Ramos (cell line): ENCODE measurements at regions not wholly inside any gene's neighbourhood (a gene's known extent, or its start where the extent isn't known, plus 50 kb on each side); places are given as distances from the start of the nearest gene placed in this dataset.

Experiments
- in situ Hi-C: fragments of 300-500 bp; cut with MboI; formaldehyde crosslinking; loops from one replicate; pipeline ENCODE4 v1.14.3; 2022; ENCODE audit warnings: low sequenced_read_pairs; ENCODE audit not compliant: unreplicated experiment

DNA sequence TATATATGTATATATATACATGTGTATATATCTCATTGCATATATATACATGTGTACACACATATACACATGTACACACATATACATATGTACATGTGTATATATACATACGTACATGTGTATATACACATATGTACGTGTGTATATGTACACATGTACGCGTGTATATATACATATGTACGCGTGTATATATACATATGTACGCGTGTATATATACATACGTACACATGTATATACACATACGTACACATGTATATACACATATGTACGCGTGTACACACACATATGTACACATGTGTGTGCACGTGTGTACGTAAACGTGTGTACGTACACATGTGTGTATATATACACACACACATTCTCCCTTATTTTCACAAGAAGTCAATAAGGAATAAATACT, 141.6 kb upstream of the TMCC3 start:
- in situ Hi-C loops, result no loop called here

DNA sequence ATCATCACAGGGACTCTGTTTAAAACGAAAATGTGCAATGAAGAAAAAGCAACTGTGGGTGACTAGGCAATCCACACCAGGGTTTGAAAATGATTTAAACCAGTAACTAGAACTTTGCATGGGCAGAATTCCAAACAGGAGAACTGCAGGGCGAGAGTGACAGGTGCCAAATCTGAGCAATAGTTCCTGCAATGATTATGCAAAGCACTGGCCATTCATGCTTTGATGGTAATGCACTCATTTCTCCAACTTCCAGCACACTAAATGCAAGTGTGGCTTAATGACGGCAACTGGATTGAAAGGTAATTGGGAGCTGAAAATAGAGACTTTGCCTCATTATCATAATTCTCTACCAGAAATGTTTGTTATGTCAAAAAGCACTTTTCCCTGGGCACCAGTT, 140.5 kb upstream of the TMCC3 start:
- in situ Hi-C loops, result no loop called here

DNA sequence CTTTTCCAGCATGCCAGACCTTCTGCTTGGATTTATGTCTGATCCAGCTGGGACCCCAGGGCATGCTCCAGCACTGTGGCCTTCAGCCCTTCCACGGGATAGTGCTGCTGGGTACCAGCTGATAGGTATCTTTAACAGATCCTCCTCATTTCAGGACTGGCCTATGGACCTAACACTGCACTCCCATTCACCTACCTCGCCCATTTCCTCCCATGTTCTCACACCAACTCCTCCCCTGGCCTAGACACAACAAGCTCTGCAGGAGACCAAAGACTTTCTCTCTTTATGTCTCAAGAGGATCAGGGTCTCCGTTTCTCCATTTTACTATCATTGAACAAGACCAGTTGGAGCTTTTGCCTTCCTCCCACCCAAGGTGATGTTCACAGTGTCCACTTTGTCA, 140.0 kb upstream of the TMCC3 start:
- in situ Hi-C loops, result no loop called here

DNA sequence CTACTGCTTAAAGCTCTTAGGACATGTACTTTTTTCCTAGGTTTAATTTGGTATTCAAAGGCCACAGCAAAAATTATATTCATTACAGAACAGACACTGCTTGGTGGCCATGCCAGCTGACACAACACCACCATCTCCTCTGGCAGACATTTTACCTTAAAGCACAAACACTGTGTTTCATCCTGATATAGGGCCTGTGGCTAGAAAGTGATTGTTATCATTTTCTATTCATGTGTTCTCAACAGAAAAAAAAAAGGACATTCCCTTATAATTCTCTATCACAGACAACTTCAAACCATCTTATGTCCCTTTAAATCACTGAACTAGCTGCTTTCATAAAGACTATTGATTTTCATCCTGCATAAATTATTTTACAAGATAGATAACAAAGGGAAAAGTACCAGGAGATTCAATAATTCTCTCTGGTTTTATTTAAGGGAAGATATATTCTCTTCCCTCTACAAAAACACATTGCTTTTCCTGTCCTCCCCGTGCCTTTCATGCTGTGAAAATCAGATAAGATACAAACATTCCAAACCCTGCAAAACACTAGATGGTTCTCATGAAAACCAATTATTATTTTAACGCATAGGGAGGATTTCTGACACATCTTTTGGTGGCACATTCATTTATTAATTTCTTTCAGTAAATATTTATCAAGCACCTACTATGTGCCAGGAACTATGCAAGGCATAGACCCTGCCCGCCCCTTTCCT, 139.3 kb upstream of the TMCC3 start:
- in situ Hi-C loops, result no loop called here

DNA sequence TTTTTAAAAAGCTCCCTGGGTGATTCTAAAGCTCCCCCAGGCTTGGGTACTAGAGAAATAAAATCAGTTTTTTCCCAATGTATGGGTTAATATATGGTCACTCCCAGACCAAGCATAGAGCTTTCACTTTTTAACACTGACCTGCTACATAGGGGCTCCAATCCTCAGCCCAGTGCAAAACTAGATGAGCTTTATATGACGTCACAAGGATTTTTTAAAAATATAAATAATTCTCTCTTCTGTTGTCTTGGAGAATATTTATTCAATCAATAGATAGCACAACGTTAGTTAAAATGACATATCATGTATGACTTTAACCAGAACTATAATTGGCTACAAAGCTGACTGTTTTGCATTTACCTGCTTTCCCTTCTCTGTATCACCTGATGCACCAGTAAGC, 137.9 kb upstream of the TMCC3 start:
- in situ Hi-C loops, result no loop called here

DNA sequence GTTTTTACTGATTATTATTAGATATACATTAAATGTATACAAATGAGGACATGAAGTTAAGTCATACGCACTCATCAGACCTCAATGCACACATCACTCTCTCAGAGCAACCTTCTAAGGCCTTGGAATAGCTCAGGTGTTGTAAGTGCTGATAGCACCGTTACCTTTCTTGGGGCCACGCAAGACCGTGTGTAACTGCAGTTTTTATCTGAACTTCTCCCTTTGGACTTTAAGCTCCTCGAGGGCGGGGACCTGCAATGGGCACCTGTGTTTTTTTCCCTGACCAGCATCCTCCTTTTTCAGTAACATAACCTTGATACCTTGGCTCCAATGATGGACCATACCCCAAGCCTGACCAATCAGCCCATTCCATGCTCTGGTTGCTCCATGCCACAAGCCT, 136.5 kb upstream of the TMCC3 start:
- in situ Hi-C loops, result no loop called here

DNA sequence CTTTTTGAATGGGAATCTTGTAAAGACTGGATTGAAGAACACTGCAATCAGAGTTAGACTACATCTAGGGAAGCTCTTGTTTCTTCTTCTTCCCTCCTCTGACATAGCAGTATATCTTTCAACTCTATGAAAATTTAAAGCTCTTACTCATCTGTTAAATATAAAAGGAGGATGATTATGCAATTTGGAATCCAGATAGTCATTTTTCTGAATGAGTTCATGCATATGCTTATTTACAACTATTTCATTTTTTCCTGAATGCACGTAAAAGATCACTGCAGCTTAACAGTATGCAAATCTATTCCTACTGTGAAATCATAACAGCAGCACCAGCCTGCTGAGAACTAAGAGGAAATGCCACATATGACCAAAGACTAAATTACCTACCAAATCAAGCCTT, 133.5 kb upstream of the TMCC3 start:
- in situ Hi-C loops, result no loop called here

DNA sequence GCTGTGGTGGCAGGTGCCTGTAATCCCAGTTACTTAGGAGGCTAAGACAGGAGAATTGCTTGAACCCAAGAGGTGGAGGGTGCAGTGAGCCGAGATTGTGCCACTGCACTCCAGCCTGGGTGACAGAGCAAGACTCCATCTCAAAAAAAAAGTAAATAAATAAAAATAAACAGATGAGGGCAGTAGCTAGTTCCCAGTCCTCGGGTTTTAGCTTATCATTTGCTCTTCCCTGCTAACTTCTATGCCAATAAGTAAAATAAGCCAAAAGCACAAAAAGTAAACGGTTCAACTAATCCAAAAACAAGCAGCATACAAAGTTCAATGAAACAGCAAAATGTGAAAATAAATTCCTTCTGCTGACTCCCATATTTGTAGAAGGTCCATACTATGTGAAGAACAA, 133.0 kb upstream of the TMCC3 start:
- in situ Hi-C loops, result no loop called here

DNA sequence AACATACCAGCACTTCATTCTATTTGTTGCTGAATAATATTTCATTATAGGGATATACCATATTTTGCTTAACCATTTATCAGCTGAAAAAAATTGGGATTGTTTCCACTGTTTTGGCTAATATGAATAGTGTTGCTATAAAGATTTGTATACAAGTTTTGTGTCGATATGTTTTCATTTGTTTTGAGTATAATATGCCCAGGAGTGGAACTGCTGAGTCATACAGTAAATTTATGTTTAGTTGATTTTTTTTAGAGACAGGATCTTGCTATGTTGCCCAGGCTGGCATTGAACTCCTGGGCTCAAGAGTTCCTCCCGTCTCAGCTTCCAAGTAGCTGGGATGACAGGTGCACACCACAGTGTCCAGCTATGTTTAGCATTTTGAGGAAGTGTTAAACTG, 131.5 kb upstream of the TMCC3 start:
- in situ Hi-C loops, result no loop called here

DNA sequence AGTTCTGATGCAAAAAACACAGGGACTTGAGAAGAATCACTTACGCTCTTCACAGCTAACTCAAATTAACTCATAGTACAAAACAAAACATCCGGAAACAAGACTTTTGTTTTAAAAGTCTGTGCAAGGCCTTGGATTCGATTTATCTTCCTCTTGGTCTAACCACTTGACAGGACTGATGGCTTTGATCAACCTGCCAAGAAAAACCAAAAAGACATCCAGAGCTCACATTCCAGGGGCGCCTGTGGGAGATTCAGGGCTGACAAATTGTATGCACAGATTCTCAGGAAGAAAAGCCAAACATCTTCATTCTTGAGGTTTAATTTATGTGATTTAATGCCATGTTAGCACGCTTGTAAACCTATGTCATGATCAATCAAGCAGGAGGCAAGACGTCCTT, 129.1 kb upstream of the TMCC3 start:
- in situ Hi-C loops, result no loop called here

DNA sequence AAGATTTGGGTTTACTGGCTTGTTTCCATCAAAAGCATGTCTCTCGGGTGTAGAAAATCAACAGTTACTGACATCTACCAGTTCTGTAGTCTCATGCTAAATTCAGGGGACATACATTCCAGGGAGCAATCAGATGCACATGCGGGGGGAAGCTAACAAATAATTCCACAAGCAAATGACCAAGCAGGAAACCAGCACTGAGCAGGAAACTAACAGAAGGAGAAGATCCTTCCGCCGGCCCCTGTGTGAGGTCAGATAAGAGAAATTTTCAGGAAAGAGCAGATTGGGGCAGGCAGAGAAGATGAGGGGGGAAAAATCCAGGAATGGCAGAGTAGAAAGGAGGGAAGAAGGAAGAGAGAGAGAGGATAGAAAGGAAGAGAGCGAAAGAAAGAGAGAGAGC, 127.6 kb upstream of the TMCC3 start:
- in situ Hi-C loops, result no loop called here

DNA sequence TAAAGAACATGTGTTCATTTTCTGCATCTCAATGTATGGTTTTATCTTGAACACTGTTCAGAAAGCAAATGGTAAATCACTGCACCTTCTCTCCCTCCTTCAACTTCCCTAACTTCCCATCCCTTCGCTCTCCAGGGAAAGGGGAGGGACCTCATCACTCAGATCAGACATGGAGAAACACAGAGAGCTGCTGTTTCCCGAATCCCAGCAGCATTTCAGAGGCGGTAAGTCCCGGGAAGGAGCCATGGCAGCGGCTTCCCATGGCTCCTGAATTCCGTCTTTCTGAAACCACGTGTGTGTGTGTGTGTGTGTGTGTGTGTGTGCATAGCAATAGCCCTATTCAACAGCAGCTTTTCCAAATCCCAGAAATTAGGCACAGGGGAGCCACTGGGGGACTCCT, 125.4 kb upstream of the TMCC3 start:
- in situ Hi-C loops, result no loop called here

DNA sequence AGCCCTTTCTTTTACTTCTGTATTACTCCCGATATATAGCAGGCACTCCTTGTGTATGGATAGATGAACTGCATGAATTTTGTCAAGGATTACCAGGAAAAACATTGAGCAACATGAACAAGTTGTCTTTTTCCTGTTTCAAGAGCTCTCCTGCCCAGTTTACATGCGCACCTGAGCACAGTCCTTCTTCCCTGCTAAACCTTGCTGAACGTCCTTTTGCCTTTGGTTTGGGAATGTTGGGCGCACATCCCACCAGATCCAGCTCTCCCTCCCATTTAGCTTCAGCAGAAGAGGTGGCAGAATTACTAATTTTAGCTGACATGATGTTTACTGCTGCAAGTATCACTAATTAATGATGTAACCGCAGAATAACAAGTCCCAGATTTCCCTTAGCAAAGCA, 121.4 kb upstream of the TMCC3 start:
- in situ Hi-C loops, result no loop called here

DNA sequence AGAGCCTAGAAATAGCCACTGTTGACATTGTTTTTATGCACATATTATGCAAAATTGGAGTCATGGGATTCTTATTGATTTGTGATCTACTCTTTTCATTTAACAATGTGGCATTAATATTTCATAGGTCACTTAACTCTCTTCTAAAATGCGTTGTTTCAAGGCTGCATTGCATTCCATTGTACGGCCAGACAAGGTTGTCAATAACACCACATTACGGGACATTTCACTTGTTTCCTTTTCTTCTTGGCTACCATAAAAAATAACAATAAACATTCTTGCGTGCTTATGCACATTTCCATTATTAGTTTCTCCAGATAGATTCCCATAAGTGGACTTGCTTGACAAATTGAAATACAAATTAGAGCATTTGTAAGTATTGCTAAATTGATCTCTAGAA, 120.8 kb upstream of the TMCC3 start:
- in situ Hi-C loops, result no loop called here

DNA sequence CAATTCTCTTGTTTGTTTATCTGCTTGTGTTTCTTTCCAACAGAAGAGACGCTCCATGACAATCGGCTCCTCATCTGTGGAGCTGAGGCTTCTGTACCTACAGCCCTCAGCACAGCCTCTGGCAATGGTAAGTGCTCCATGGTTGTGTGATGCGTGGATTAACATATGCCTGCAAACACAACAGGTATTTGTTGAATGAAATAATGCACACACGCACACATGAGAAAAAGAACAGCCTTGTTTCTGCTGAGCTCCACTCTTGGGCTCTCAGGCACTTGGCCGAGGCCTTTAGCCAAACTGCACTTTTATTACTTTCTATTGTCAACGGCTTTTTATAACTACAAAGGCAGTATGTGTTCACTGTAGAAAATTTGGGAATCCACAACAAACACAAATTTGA, 120.4 kb upstream of the TMCC3 start:
- in situ Hi-C loops, result no loop called here

DNA sequence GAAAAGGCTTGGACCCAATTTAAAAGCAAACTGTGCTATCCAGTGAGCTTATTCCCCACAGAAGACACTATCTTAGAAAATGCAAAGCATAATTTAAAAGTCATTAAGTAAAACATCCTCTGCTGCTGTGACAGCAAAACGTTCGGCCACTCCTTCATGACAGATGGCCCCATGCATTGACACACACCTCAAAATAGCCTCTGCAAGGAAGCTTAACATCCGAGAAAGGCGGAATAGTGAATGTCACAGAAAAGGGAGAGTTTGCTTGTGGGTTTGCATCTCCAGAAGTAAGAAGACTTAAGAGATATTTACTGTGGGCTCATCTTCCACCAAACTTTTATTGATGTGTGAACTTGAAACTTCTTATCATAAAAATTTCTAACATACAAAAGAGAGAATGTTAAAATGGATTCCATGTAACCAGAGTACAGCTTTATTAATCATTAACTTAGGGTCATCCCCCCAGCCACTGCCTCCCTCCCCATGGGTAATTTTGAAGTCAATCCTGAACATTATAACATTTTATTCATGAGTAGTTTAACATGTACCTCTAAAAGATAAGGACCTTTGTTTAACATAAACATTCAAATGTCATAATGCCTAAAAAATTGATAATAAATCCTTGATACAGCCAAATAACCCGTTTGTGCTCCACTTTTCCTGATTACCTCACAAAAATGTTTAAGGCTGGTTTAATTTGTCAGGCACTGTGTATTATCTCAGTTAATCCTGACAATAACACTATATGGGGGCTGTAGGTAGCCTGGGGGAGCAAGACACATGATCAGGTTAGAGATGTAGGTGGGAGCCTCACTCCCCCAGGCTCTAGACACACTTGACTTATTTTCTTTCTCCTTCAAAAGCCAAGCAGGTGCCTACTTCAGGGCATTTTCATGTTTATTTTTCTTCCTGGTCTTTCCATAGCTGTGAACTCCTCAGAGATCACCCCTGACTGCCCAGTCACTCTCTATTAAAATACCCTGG, 119.7 kb upstream of the TMCC3 start:
- in situ Hi-C loops, result no loop called here

DNA sequence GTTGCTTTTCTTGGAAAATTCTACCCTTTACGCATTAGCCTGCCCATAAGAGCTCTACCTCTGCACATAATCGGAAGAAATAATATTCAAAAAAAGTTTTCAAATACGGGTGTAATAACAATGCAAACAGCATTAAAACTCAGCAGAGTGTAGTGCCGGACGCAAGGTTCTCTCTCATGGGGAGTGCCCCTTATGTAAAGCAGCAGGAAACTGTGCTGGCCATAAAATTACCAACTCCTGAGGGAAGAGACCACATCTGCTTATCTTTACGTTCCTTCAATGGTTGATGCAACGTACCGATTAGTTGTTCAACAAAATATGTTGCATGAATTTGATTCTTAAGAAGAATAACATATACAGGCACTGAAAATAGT, 118.7 kb upstream of the TMCC3 start:
- in situ Hi-C loops, result no loop called here

DNA sequence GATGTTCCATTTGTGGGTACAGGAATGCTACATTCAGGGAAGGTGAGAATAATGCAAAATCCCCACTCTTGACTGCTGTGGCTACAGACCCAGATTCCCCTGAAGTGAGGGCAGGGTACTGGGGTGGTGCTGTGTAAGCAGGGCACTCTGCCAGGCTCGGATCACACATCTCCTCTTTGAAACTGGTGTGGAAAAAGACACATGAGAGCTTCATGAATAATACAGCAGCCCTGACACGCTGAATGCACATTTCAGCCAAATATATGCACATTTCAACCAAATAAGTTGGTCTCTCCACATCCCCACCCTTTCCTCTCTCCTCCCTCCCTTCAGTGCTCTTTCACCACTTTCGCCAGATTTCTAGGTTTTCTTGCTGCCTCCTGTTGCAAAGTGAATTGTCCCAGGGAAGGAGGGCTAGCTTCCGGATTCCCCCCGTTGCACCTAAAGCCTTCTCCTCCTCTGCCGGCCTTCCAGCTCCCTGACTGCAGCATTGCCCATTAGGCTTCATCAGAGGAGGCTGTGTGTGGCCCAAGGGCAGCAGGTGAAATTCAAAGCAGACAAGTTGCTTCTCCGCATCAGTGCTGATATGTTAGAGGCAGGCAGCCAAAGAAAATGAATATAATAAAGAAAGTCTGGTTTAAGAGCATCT, 118.2 kb upstream of the TMCC3 start:
- in situ Hi-C loops, result no loop called here

DNA sequence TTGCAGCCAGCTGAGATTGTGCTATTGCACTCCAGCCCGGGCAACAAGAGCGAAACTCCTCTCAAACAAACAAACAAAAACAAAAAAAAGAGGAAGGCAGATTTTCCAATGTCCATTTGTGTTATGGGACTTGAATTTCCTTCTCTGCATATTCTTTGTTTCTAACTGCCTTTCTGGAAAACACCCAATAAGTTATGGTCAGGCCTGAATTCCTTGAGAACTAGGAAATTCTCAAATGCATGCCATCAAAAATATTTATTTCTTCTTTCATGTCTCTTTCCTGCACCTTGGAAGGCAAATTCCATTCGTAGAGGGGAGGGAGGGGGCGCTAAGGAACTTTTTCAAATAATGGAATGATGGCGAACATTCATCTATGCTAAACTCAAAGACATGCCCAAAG, 117.6 kb upstream of the TMCC3 start:
- in situ Hi-C loops, result no loop called here

DNA sequence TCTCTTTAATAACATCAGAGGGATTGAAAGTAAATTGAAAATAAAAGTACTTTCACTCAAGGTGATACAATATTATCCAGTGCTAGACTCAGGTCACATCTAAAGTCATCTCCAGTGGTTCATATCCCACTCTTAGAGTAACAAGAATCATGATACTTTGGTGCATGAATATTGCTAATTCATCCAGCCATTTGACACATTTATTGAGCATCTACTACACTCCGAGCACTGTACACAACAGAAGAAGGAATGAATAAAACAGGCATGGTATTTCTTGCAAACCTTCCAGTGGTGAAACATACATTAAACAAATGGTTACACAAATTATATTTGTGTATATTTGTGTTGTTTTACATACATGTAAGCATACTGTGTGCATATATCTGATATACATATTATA, 116.0 kb upstream of the TMCC3 start:
- in situ Hi-C loops, result no loop called here

DNA sequence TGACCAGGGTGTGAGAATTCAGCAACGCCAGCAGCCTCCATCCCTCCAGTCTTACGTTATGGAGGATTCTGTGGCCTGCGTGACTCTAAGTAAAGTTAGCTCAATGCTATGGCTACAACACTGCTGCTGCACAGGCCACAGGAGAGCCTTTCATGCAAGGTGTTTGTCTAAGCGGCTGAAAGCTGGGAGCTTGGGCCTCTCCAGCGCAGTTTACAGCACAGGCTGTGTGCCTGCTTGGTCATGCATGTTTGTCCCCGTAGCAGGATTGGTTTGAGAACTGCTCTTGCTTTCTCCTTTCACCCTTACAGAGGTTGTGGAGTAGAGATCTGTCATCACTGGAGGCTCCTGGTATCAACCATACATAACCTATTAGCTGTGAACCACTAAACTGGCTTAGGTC, 113.1 kb upstream of the TMCC3 start:
- in situ Hi-C loops, result no loop called here
